SK-N-MC (cell line): ENCODE measurements at regions not wholly inside any gene's neighbourhood (a gene's known extent, or its start where the extent isn't known, plus 50 kb on each side); places are given as distances from the start of the nearest gene placed in this dataset.

Experiments
- DNase-seq: peaks from one replicate; pipeline ENCODE4 v3.0.0-alpha.2; 2011; ENCODE audit warnings: low read depth, low spot score
- H3K27ac ChIP-seq: fragments of 200-600 bp; sonication (generic); 2 replicates; pipeline ENCODE4 v1.5.1; 2016; ENCODE audit warnings: mixed run types
- H3K36me3 ChIP-seq: fragments of 200-600 bp; sonication (generic); 2 replicates; pipeline ENCODE4 v1.6.1; 2017; ENCODE audit warnings: antibody characterized with exemption, low read length, mixed read lengths; ENCODE audit not compliant: insufficient read depth
- H3K4me3 ChIP-seq: fragments of 200-600 bp; sonication (generic); 2 replicates; pipeline ENCODE4 v1.5.1; 2016
- H3K9ac ChIP-seq: fragments of 200-600 bp; sonication (generic); 2 replicates; pipeline ENCODE4 v1.8.0; 2017; ENCODE audit warnings: mixed run types, mixed read lengths; ENCODE audit not compliant: insufficient read length
- H3K9me3 ChIP-seq: fragments of 200-600 bp; sonication (generic); 2 replicates; pipeline ENCODE4 v1.6.1; 2017; ENCODE audit warnings: low read depth, mild to moderate bottlenecking, antibody characterized with exemption, low read length, moderate library complexity, mixed read lengths
- EZH2 ChIP-seq: fragments of 200-600 bp; sonication (generic); IDR thresholded peaks from one replicate; pipeline ENCODE4 v1.6.1; 2017; ENCODE audit warnings: antibody characterized with exemption
- FOXP2 ChIP-seq: optimal IDR thresholded peaks from 2 replicates; pipeline ENCODE3; 2011; ENCODE audit warnings: mild to moderate bottlenecking, moderate library complexity; ENCODE audit not compliant: insufficient read depth; ENCODE audit errors: extremely low read length, control extremely low read depth
- POLR2AphosphoS5 ChIP-seq: IDR thresholded peaks from 2 replicates; pipeline ENCODE4 v1.6.1; 2012; ENCODE audit warnings: mild to moderate bottlenecking, low read depth, low read length, borderline replicate concordance

GRCh38 chr5:56492812-56493211, 259.7 kb upstream of the ANKRD55 start:
- Histone ChIP-seq H3K9ac (no peak overlapping the region), H3K27ac (no peak overlapping the region), H3K36me3 (no peaks in the 10 kb centered on the region), H3K4me3 (no peak overlapping the region), H3K9me3 (no peaks in the 10 kb centered on the region)
- no peak for DNase-seq
- TF ChIP-seq POLR2AphosphoS5 (no peak), FOXP2 (no peak), EZH2 (no peak)

- no peak for TF ChIP-seq FOXP2
- no peak for TF ChIP-seq EZH2
- no peak for TF ChIP-seq POLR2AphosphoS5
- H3K27ac ChIP-seq, result no peak overlapping the region
- H3K36me3 ChIP-seq, result no peaks in the 10 kb centered on the region
- no peak overlapping the region for H3K9ac ChIP-seq
- H3K4me3 ChIP-seq, result no peak overlapping the region
- DNase-seq, result no peak
- no peaks in the 10 kb centered on the region for H3K9me3 ChIP-seq
These were observed 257.9 kb upstream of the ANKRD55 start for GRCh38 chr5:56490971-56491468.

GRCh38 chr5:56489272-56489671, 256.1 kb upstream of the ANKRD55 start:
- TF ChIP-seq FOXP2 (no peak), EZH2 (no peak), POLR2AphosphoS5 (no peak)
- Histone ChIP-seq H3K36me3 (no peaks in the 10 kb centered on the region), H3K9ac (no peak overlapping the region), H3K4me3 (no peak overlapping the region), H3K9me3 (no peaks in the 10 kb centered on the region), H3K27ac (no peak overlapping the region)
- no peak for DNase-seq

- DNase-seq, result no peak
- Histone ChIP-seq H3K9me3 (no peaks in the 10 kb centered on the region), H3K4me3 (no peak overlapping the region), H3K27ac (no peak overlapping the region), H3K9ac (no peak overlapping the region), H3K36me3 (no peaks in the 10 kb centered on the region)
- TF ChIP-seq EZH2, result no peak
- no peak for TF ChIP-seq POLR2AphosphoS5
- no peak for TF ChIP-seq FOXP2
These were observed 254.5 kb upstream of the ANKRD55 start for GRCh38 chr5:56487528-56488115.

GRCh38 chr5:56482363-56482762, 249.2 kb upstream of the ANKRD55 start:
- H3K9ac ChIP-seq, result no peak overlapping the region
- DNase-seq, result no peak
- H3K9me3 ChIP-seq, result no peaks in the 10 kb centered on the region
- H3K4me3 ChIP-seq, result no peak overlapping the region
- H3K27ac ChIP-seq, result no peak overlapping the region
- TF ChIP-seq EZH2 (no peak), POLR2AphosphoS5 (no peak), FOXP2 (no peak)
- no peaks in the 10 kb centered on the region for H3K36me3 ChIP-seq

GRCh38 chr5:56481428-56482357, 248.6 kb upstream of the ANKRD55 start:
- Histone ChIP-seq H3K9me3 (no peaks in the 10 kb centered on the region), H3K9ac (no peak overlapping the region), H3K36me3 (no peaks in the 10 kb centered on the region), H3K27ac (no peak overlapping the region), H3K4me3 (no peak overlapping the region)
- no peak for DNase-seq
- no peak for TF ChIP-seq POLR2AphosphoS5
- no peak for TF ChIP-seq EZH2
- no peak for TF ChIP-seq FOXP2

- Histone ChIP-seq H3K27ac (no peak overlapping the region), H3K36me3 (no peaks in the 10 kb centered on the region), H3K9ac (no peak overlapping the region), H3K4me3 (no peak overlapping the region), H3K9me3 (no peaks in the 10 kb centered on the region)
- no peak for TF ChIP-seq FOXP2
- TF ChIP-seq POLR2AphosphoS5, result no peak
- TF ChIP-seq EZH2, result no peak
- DNase-seq, result no peak
These were observed 247.7 kb upstream of the ANKRD55 start for GRCh38 chr5:56480705-56481427.
